Neural cell (in vitro differentiated cells): ENCODE measurements at regions not wholly inside any gene's neighbourhood (a gene's known extent, or its start where the extent isn't known, plus 50 kb on each side); places are given as distances from the start of the nearest gene placed in this dataset.

Experiments used
- H2AFZ ChIP-seq: fragments of 200-600, 300-800 bp; sonication (generic), shearing (Covaris generic); 2 replicates; pipeline ENCODE4 v1.6.0; 2014; ENCODE audit warnings: low read depth, mild to moderate bottlenecking, antibody characterized with exemption, low read length, moderate library complexity
- H3F3A ChIP-seq: fragments of 200-600 bp; shearing (Covaris generic); 2 replicates; pipeline ENCODE4 v1.6.1; 2016; ENCODE audit warnings: mild to moderate bottlenecking, moderate library complexity, mixed read lengths, antibody characterized with exemption, low read length; ENCODE audit not compliant: insufficient read depth, poor library complexity, severe bottlenecking
- H3K27ac ChIP-seq: fragments of 200-600, 300-800 bp; sonication (generic), shearing (Covaris generic); 2 replicates; pipeline ENCODE4 v1.5.1; 2014; ENCODE audit warnings: mild to moderate bottlenecking, low read length, moderate library complexity
- H3K27me3 ChIP-seq: fragments of 300-800, 200-600 bp; sonication (generic), shearing (Covaris generic); 2 replicates; pipeline ENCODE4 v1.6.0; 2014; ENCODE audit warnings: mild to moderate bottlenecking, low read depth, low read length, moderate library complexity; ENCODE audit not compliant: insufficient read depth
- H3K36me3 ChIP-seq: fragments of 300-800, 200-600 bp; sonication (generic), shearing (Covaris generic); 2 replicates; pipeline ENCODE4 v1.5.1; 2014; ENCODE audit warnings: mild to moderate bottlenecking, antibody characterized with exemption, low read length, moderate library complexity; ENCODE audit not compliant: insufficient read depth
- H3K4me2 ChIP-seq: fragments of 300-800, 200-600 bp; sonication (generic), shearing (Covaris generic); 2 replicates; pipeline ENCODE4 v1.6.0; 2014; ENCODE audit warnings: mild to moderate bottlenecking, low read length
- H3K4me3 ChIP-seq: fragments of 300-800, 200-600 bp; sonication (generic), shearing (Covaris generic); 2 replicates; pipeline ENCODE4 v1.5.1; 2014; ENCODE audit warnings: mild to moderate bottlenecking, low read length, moderate library complexity
- H3K79me2 ChIP-seq: fragments of 200-600 bp; shearing (Covaris generic); replicated peaks from 2 replicates; pipeline ENCODE4 v1.6.0; 2014; ENCODE audit warnings: mild to moderate bottlenecking, low read length, moderate library complexity; ENCODE audit not compliant: insufficient read depth
- H3K9ac ChIP-seq: fragments of 300-800, 200-600 bp; sonication (generic), shearing (Covaris generic); 2 replicates; pipeline ENCODE4 v1.6.1; 2016; ENCODE audit warnings: mild to moderate bottlenecking, low read length, mixed read lengths
- H3K9me2 ChIP-seq: fragments of 200-600 bp; shearing (Covaris generic); 2 replicates; pipeline ENCODE4 v1.6.1; 2016; ENCODE audit warnings: mild to moderate bottlenecking, low read length, mixed read lengths; ENCODE audit not compliant: insufficient read depth
- H3K9me3 ChIP-seq: fragments of 200-600, 300-800 bp; sonication (generic), shearing (Covaris generic); 2 replicates; pipeline ENCODE4 v1.6.1; 2016; ENCODE audit warnings: mild to moderate bottlenecking, mixed run types, low read length, moderate library complexity, mixed read lengths
- H4K20me1 ChIP-seq: fragments of 200-600 bp; shearing (Covaris generic); 2 replicates; pipeline ENCODE4 v1.6.1; 2016; ENCODE audit warnings: mild to moderate bottlenecking, mixed run types; ENCODE audit not compliant: insufficient read depth
- CTCF ChIP-seq: fragments of 450-650 bp; IDR thresholded peaks from 2 replicates; pipeline ENCODE4 v1.5.1; 2014; ENCODE audit warnings: antibody characterized with exemption, mild to moderate bottlenecking, moderate library complexity; ENCODE audit not compliant: poor library complexity, severe bottlenecking
- EP300 ChIP-seq: fragments of 450-650 bp; conservative IDR thresholded peaks from 2 replicates; pipeline ENCODE4 v1.6.1; 2014; ENCODE audit warnings: antibody characterized with exemption, mild to moderate bottlenecking, moderate library complexity; ENCODE audit not compliant: poor library complexity, severe bottlenecking
- EZH2 ChIP-seq: fragments of 200-600, 300-800 bp; shearing (Covaris generic), sonication (generic); IDR thresholded peaks from 2 replicates; pipeline ENCODE4 v1.6.1; 2014; ENCODE audit warnings: antibody characterized with exemption, low read length, borderline replicate concordance, mild to moderate bottlenecking; ENCODE audit not compliant: insufficient read depth, poor library complexity, severe bottlenecking
- MXI1 ChIP-seq: fragments of 450-650 bp; conservative IDR thresholded peaks from 2 replicates; pipeline ENCODE4 v1.6.1; 2014; ENCODE audit warnings: antibody characterized with exemption, mild to moderate bottlenecking; ENCODE audit not compliant: poor library complexity, severe bottlenecking
- POLR2AphosphoS5 ChIP-seq: IDR thresholded peaks from 2 replicates; pipeline ENCODE4 v1.6.1; 2012
- RAD21 ChIP-seq: fragments of 450-650 bp; conservative IDR thresholded peaks from 2 replicates; pipeline ENCODE4 v1.6.1; 2014; ENCODE audit warnings: antibody characterized with exemption, mild to moderate bottlenecking, moderate library complexity
- REST ChIP-seq: IDR thresholded peaks from 2 replicates; pipeline ENCODE4 v1.6.1; 2012; ENCODE audit warnings: borderline replicate concordance
- SMC3 ChIP-seq: fragments of 450-650 bp; conservative IDR thresholded peaks from 2 replicates; pipeline ENCODE4 v1.6.1; 2014; ENCODE audit warnings: antibody characterized with exemption, mild to moderate bottlenecking, moderate library complexity; ENCODE audit not compliant: poor library complexity
- TAF1 ChIP-seq: IDR thresholded peaks from 2 replicates; pipeline ENCODE4 v1.6.1; 2012; ENCODE audit warnings: low read depth

GRCh38 chr11:131122448-131122847 is 206.2 kb upstream of the SNX19 start:
- Histone ChIP-seq H3F3A (no peaks in the 10 kb centered on the region), H3K27me3 (no peaks in the 10 kb centered on the region), H3K4me2 (no peak overlapping the region), H3K27ac (no peak overlapping the region), H3K9ac (no peak overlapping the region), H3K4me3 (no peak overlapping the region), H3K9me2 (no peaks in the 10 kb centered on the region), H3K36me3 (no peaks in the 10 kb centered on the region), H2AFZ (no peak overlapping the region), H3K79me2 (no peaks in the 10 kb centered on the region), H3K9me3 (no peaks in the 10 kb centered on the region), H4K20me1 (no peaks in the 10 kb centered on the region)
- no peak for TF ChIP-seq REST
- TF ChIP-seq CTCF, result no peak
- no peak for TF ChIP-seq RAD21
- TF ChIP-seq EP300, result no peak
- TF ChIP-seq POLR2AphosphoS5, result no peak
- no peak for TF ChIP-seq SMC3
- no peak for TF ChIP-seq TAF1
- TF ChIP-seq EZH2, result no peak
- TF ChIP-seq MXI1, result no peak

GRCh38 chr11:131129474-131129873 is 213.2 kb upstream of the SNX19 start:
- H3K27me3 ChIP-seq, result no peaks in the 10 kb centered on the region
- H2AFZ ChIP-seq, result no peak overlapping the region
- no peak overlapping the region for H3K4me2 ChIP-seq
- H3F3A ChIP-seq, result no peaks in the 10 kb centered on the region
- H3K36me3 ChIP-seq, result no peaks in the 10 kb centered on the region
- H3K9me3 ChIP-seq, result peaks cover 3% of the 10 kb centered on the region
- H3K9ac ChIP-seq, result no peak overlapping the region
- H3K4me3 ChIP-seq, result no peak overlapping the region
- H4K20me1 ChIP-seq, result no peaks in the 10 kb centered on the region
- H3K27ac ChIP-seq, result no peak overlapping the region
- TF ChIP-seq POLR2AphosphoS5 (no peak), RAD21 (no peak), SMC3 (no peak), REST (no peak), TAF1 (no peak), EP300 (no peak), CTCF (no peak), MXI1 (no peak), EZH2 (no peak)
- no peaks in the 10 kb centered on the region for H3K9me2 ChIP-seq
- no peaks in the 10 kb centered on the region for H3K79me2 ChIP-seq
